ENCODE measurements at regions not wholly inside any gene's neighbourhood (a gene's known extent, or its start where the extent isn't known, plus 50 kb on each side); places are given as distances from the start of the nearest gene placed in this dataset.

GRCh38 chr14:38837343-38838048 lies 265.5 kb downstream of the SEC23A start:
- Histone ChIP-seq H3K27me3 (ENCODE audit: control insufficient read depth, insufficient read depth, low read length) (no peaks in the 10 kb centered on the region), H3K4me1 (ENCODE audit: control insufficient read depth in 2 of 3, insufficient read depth in 2 of 3, low read depth in 1 of 3, low read length in 3 of 3) (no peaks in the 10 kb centered on the region), H3K9me3 (ENCODE audit: control insufficient read depth in 2 of 3, insufficient read depth in 1 of 3, low read length in 3 of 3) (no peaks in the 10 kb centered on the region), H3K36me3 (ENCODE audit: control insufficient read depth in 2 of 3, insufficient read depth in 3 of 3, low read length in 3 of 3) (no peaks in the 10 kb centered on the region), H3K9ac (ENCODE audit: low read length in 3 of 3) (no peak overlapping the region), H3K4me3 (ENCODE audit: low read length in 3 of 3) (no peak overlapping the region), H3K27ac (ENCODE audit: low read depth in 2 of 2, low read length in 2 of 2) (no peak overlapping the region)
- intact Hi-C loops (cut with DNase I), result no loop called here
- FAIRE-seq, result no peak
- DNase-seq, result peak in 4 of 5 donors; percentile 29 to 54 (median 35)
- no peak for TF ChIP-seq CTCF (IDR thresholded peaks at IDR 0.05; ENCODE audit: borderline replicate concordance, extremely low read depth, insufficient read depth)

- TF ChIP-seq CTCF (IDR thresholded peaks at IDR 0.05; ENCODE audit: borderline replicate concordance, extremely low read depth, insufficient read depth), result no peak
- no peak overlapping the region for H3K4me3 ChIP-seq (ENCODE audit: low read length in 3 of 3)
- H3K27ac ChIP-seq (ENCODE audit: low read depth in 2 of 2, low read length in 2 of 2), result no peak overlapping the region
- no peak for DNase-seq
- intact Hi-C loops (cut with DNase I), result no loop called here
- no peaks in the 10 kb centered on the region for H3K36me3 ChIP-seq (ENCODE audit: control insufficient read depth in 2 of 3, insufficient read depth in 3 of 3, low read length in 3 of 3)
- FAIRE-seq, result no peak
- H3K4me1 ChIP-seq (ENCODE audit: control insufficient read depth in 2 of 3, insufficient read depth in 2 of 3, low read depth in 1 of 3, low read length in 3 of 3), result no peaks in the 10 kb centered on the region
- H3K9me3 ChIP-seq (ENCODE audit: control insufficient read depth in 2 of 3, insufficient read depth in 1 of 3, low read length in 3 of 3), result no peaks in the 10 kb centered on the region
- H3K9ac ChIP-seq (ENCODE audit: low read length in 3 of 3), result no peak overlapping the region
- H3K27me3 ChIP-seq (ENCODE audit: control insufficient read depth, insufficient read depth, low read length), result no peaks in the 10 kb centered on the region
These were observed 266.5 kb downstream of the SEC23A start for GRCh38 chr14:38836539-38836938.

- no peaks in the 10 kb centered on the region for H3K9me3 ChIP-seq (ENCODE audit: control insufficient read depth in 2 of 3, insufficient read depth in 1 of 3, low read length in 3 of 3)
- H3K4me1 ChIP-seq (ENCODE audit: control insufficient read depth in 2 of 3, insufficient read depth in 2 of 3, low read depth in 1 of 3, low read length in 3 of 3), result no peaks in the 10 kb centered on the region
- no peaks in the 10 kb centered on the region for H3K36me3 ChIP-seq (ENCODE audit: control insufficient read depth in 2 of 3, insufficient read depth in 3 of 3, low read length in 3 of 3)
- FAIRE-seq (no peak), DNase-seq (peak in 1 of 5 donors; percentile 61)
- intact Hi-C loops (cut with DNase I), result no loop called here
- no peak overlapping the region for H3K4me3 ChIP-seq (ENCODE audit: low read length in 3 of 3)
- no peak overlapping the region for H3K9ac ChIP-seq (ENCODE audit: low read length in 3 of 3)
- H3K27me3 ChIP-seq (ENCODE audit: control insufficient read depth, insufficient read depth, low read length), result no peaks in the 10 kb centered on the region
- no peak overlapping the region for H3K27ac ChIP-seq (ENCODE audit: low read depth in 2 of 2, low read length in 2 of 2)
- TF ChIP-seq CTCF (IDR thresholded peaks at IDR 0.05; ENCODE audit: borderline replicate concordance, extremely low read depth, insufficient read depth), result no peak
These were observed 267.2 kb downstream of the SEC23A start for GRCh38 chr14:38835874-38836273.
